ENCODE measurements at regions not wholly inside any gene's neighbourhood (a gene's known extent, or its start where the extent isn't known, plus 50 kb on each side); places are given as distances from the start of the nearest gene placed in this dataset.

GRCh38 chr19:28655054-28655453 is 557.9 kb downstream of the UQCRFS1 start:
- ChIA-PET CTCF (no interaction called here), POLR2A (no interaction called here)
- ATAC-seq = no peak
- Mint-ChIP-seq H3K27me3 (no peaks in the 10 kb centered on the region), H3K4me3 (no peak overlapping the region), H3K27ac (no peak overlapping the region), H3K9me3 (ENCODE audit: low read depth) (peaks cover 13% of the 10 kb centered on the region), H3K36me3 (ENCODE audit: low read depth) (no peaks in the 10 kb centered on the region), H3K4me1 (peaks cover 4% of the 10 kb centered on the region)
- DNase-seq = no peak
- intact Hi-C loops (cut with DNase I, micrococcal nuclease) = no loop called here

DNA sequence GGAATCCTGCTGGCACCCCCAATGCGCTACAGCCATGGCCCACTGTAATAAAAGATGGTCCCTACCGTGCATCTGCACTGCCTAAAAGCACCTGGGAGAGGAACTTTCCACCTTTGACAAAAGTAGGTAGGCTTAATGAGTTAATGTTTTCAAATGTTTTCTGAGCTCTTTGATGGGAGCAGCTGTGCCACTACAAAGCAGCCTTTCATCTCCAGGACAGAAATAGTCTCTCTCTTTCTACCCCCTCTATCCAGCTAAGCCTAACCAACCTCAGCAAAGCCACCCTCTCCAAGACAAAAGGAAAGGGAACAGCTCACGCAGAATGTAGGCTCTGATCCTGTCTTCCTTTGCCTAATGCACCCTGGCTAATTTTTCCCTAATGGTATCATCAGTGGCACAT is 560.2 kb downstream of the UQCRFS1 start:
- no peak for DNase-seq
- no peaks in the 10 kb centered on the region for H3K27me3 Mint-ChIP-seq
- H3K4me1 Mint-ChIP-seq = peaks cover 4% of the 10 kb centered on the region
- no peak overlapping the region for H3K27ac Mint-ChIP-seq
- no peak for ATAC-seq
- no peaks in the 10 kb centered on the region for H3K36me3 Mint-ChIP-seq (ENCODE audit: low read depth)
- peaks cover 4% of the 10 kb centered on the region for H3K9me3 Mint-ChIP-seq (ENCODE audit: low read depth)
- ChIA-PET POLR2A (no interaction called here), CTCF (interaction anchor here (0.7 kb wide), 1 partner anchor 18 kb away, joined by 3 read pairs; no protein-coding TSS in a partner anchor)
- intact Hi-C loops (cut with DNase I, micrococcal nuclease) = no loop called here
- no peak overlapping the region for H3K4me3 Mint-ChIP-seq

- ATAC-seq = no peak
- Mint-ChIP-seq H3K27ac (no peak overlapping the region), H3K4me3 (no peak overlapping the region), H3K27me3 (no peaks in the 10 kb centered on the region), H3K9me3 (ENCODE audit: low read depth) (no peaks in the 10 kb centered on the region), H3K36me3 (ENCODE audit: low read depth) (no peaks in the 10 kb centered on the region), H3K4me1 (no peaks in the 10 kb centered on the region)
- CTCF ChIA-PET = no interaction called here
- no peak for DNase-seq
- POLR2A ChIA-PET = no interaction called here
- intact Hi-C loops (cut with DNase I, micrococcal nuclease) = no loop called here
Measured at GRCh38 chr19:28646629-28647028, 566.3 kb downstream of the UQCRFS1 start.

DNA sequence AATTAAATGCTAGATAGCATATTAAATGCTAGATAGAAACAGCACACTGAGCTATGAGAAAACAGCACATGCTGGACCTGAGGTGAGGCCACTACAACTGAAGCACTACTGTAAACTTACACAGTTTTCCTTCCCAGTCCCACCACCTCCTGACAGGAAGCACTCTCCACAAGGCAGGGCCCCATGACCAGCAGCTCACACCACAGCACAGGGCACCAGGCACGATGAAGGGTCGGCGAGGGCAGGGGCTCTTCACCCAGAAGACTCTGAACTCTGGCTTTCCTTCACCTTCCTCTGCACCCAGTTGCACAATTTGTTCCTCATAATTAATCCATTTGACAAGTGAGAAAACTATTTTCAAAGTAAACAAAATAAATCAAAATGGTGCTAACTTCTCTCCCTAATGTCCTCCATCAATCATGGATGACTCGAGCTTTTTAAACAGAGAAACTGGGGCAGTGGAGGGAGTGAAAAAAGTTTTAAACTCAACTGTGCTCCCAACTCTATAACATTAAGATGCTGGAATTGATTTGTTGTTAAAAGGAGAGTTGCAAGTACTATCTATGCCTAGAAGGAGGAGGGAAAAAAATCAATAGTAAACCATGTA is 568.7 kb downstream of the UQCRFS1 start:
- no peaks in the 10 kb centered on the region for H3K9me3 Mint-ChIP-seq (ENCODE audit: low read depth)
- no peak overlapping the region for H3K27ac Mint-ChIP-seq
- H3K4me3 Mint-ChIP-seq = no peak overlapping the region
- H3K36me3 Mint-ChIP-seq (ENCODE audit: low read depth) = no peaks in the 10 kb centered on the region
- H3K27me3 Mint-ChIP-seq = no peaks in the 10 kb centered on the region
- no peaks in the 10 kb centered on the region for H3K4me1 Mint-ChIP-seq
- CTCF ChIA-PET = interaction anchor here (1.8 kb wide), 1 partner anchor 10 kb away, joined by 6 read pairs; no protein-coding TSS in a partner anchor
- POLR2A ChIA-PET = no interaction called here
- ATAC-seq (no peak), DNase-seq (no peak)
- intact Hi-C loops (cut with DNase I, micrococcal nuclease) = no loop called here

- intact Hi-C loops (cut with DNase I, micrococcal nuclease) = no loop called here
Measured at GRCh38 chr19:28642787-28643683, 569.9 kb downstream of the UQCRFS1 start.

DNA sequence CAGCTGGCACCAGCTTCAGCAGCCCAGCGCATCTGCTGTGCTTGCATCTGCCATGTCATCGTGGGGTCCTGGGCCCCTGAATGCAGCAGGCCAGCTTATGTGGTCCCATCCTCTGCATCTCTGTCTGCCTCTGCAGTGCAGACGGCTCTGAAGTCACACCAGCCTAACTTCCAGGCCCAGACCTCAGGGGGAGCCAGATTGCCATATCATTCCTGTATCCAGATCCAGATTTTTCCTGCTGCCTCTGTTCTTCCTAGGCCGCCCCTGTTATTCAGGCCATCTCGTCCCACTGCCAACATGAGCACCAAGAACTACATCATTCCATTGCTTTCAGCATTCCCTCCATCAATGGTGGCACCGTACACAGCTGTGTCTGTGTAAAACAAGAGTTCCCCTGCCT is 571.6 kb downstream of the UQCRFS1 start:
- intact Hi-C loops (cut with DNase I, micrococcal nuclease) = no loop called here
- Mint-ChIP-seq H3K9me3 (ENCODE audit: low read depth) (no peaks in the 10 kb centered on the region), H3K4me3 (no peak overlapping the region), H3K36me3 (ENCODE audit: low read depth) (no peaks in the 10 kb centered on the region), H3K27me3 (no peaks in the 10 kb centered on the region), H3K27ac (no peak overlapping the region), H3K4me1 (no peaks in the 10 kb centered on the region)
- DNase-seq (no peak), ATAC-seq (no peak)
- CTCF ChIA-PET = interaction anchor here (1.3 kb wide), 1 partner anchor 20 kb away, joined by 7 read pairs; no protein-coding TSS in a partner anchor
- POLR2A ChIA-PET = no interaction called here

More at GRCh38 chr19:28642787-28643683, 569.9 kb downstream of the UQCRFS1 start:
- Mint-ChIP-seq H3K9me3 (ENCODE audit: low read depth) (no peaks in the 10 kb centered on the region), H3K4me1 (no peaks in the 10 kb centered on the region), H3K4me3 (no peak overlapping the region), H3K27me3 (no peaks in the 10 kb centered on the region), H3K36me3 (ENCODE audit: low read depth) (no peaks in the 10 kb centered on the region), H3K27ac (no peak overlapping the region)
- CTCF ChIA-PET = interaction anchor here (1.8 kb wide), 1 partner anchor 9 kb away, joined by 6 read pairs; no protein-coding TSS in a partner anchor
- POLR2A ChIA-PET = no interaction called here
- no peak for ATAC-seq
- no peak for DNase-seq

GRCh38 chr19:28640506-28640905 is 572.4 kb downstream of the UQCRFS1 start:
- no peaks in the 10 kb centered on the region for H3K27me3 Mint-ChIP-seq
- POLR2A ChIA-PET = no interaction called here
- intact Hi-C loops (cut with DNase I, micrococcal nuclease) = no loop called here
- CTCF ChIA-PET = no interaction called here
- ATAC-seq = no peak
- no peak for DNase-seq
- no peaks in the 10 kb centered on the region for H3K36me3 Mint-ChIP-seq (ENCODE audit: low read depth)
- no peaks in the 10 kb centered on the region for H3K4me1 Mint-ChIP-seq
- H3K9me3 Mint-ChIP-seq (ENCODE audit: low read depth) = no peaks in the 10 kb centered on the region
- no peak overlapping the region for H3K27ac Mint-ChIP-seq
- no peak overlapping the region for H3K4me3 Mint-ChIP-seq

DNA sequence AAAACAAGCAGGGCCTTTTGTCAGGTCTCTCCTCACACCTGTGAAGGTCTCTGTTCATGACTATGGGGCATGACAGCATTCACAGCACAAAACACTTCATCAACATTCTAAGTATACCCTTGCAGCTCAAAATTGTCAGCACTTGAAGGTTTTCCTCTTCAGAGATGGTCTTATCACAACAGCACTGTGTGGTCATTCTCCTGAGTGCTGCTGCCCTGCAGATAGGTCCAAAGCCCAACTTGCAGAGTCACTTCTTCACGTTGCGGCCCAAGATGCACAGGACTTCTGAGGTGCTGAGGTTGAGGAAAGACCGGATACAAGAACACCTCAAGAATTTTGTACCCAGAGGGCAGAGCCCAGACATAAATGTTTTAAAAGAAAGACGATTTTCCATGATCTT is 574.5 kb downstream of the UQCRFS1 start:
- CTCF ChIA-PET = interaction anchor here (1.1 kb wide), 1 partner anchor 72 kb away, joined by 4 read pairs; no protein-coding TSS in a partner anchor
- no peak for DNase-seq
- Mint-ChIP-seq H3K27me3 (no peaks in the 10 kb centered on the region), H3K9me3 (ENCODE audit: low read depth) (peaks cover 3% of the 10 kb centered on the region), H3K27ac (no peak overlapping the region), H3K4me3 (no peak overlapping the region), H3K4me1 (no peaks in the 10 kb centered on the region), H3K36me3 (ENCODE audit: low read depth) (no peaks in the 10 kb centered on the region)
- ATAC-seq = no peak
- intact Hi-C loops (cut with DNase I, micrococcal nuclease) = no loop called here
- POLR2A ChIA-PET = no interaction called here

- Mint-ChIP-seq H3K9me3 (ENCODE audit: low read depth) (peaks cover 3% of the 10 kb centered on the region), H3K4me3 (no peak overlapping the region), H3K4me1 (no peaks in the 10 kb centered on the region), H3K27ac (no peak overlapping the region), H3K27me3 (no peaks in the 10 kb centered on the region), H3K36me3 (ENCODE audit: low read depth) (no peaks in the 10 kb centered on the region)
- CTCF ChIA-PET = no interaction called here
- intact Hi-C loops (cut with DNase I, micrococcal nuclease) = no loop called here
- POLR2A ChIA-PET = interaction anchor here (0.5 kb wide), 1 partner anchor 436 kb away, joined by 12 read pairs; no protein-coding TSS in a partner anchor
- ATAC-seq (no peak), DNase-seq (no peak)
Measured at GRCh38 chr19:28636706-28637105, 576.2 kb downstream of the UQCRFS1 start.

GRCh38 chr19:28636016-28636629 is 576.8 kb downstream of the UQCRFS1 start:
- POLR2A ChIA-PET = no interaction called here
- intact Hi-C loops (cut with DNase I, micrococcal nuclease) = no loop called here
- H3K4me3 Mint-ChIP-seq = no peak overlapping the region

DNA sequence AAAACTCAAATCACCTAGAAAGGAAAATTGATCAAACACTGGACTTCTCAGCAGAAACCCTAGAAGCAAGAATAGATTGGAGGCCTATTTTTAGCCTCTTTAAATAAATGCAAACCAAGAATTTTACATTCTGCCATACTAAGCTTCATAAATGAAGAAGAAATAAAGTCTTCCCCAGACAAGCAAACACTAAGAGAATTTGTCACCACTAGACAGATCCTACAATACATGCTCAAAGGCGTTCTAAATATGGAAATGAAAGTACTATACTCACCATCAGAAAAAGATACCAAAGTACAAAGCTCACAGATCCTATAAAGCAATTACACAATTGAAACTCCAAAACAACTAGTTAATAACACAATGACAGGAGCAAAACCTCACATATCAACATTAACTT is 578.1 kb downstream of the UQCRFS1 start:
- Mint-ChIP-seq H3K27ac (no peak overlapping the region), H3K36me3 (ENCODE audit: low read depth) (no peaks in the 10 kb centered on the region), H3K9me3 (ENCODE audit: low read depth) (peaks cover 5% of the 10 kb centered on the region), H3K4me1 (no peaks in the 10 kb centered on the region), H3K4me3 (no peak overlapping the region), H3K27me3 (no peaks in the 10 kb centered on the region)
- intact Hi-C loops (cut with DNase I, micrococcal nuclease) = loop anchor here in 1 of 2 experiments (5.0 kb wide), 1 partner anchor 393 kb away; no protein-coding TSS in a partner anchor
- DNase-seq = no peak
- ChIA-PET CTCF (interaction anchor here (0.8 to 3.3 kb wide), 5 partner anchors 9 to 165 kb away, joined by 3 to 20 read pairs (median 6); no protein-coding TSS in a partner anchor), POLR2A (no interaction called here)
- no peak for ATAC-seq

More at GRCh38 chr19:28636016-28636629, 576.8 kb downstream of the UQCRFS1 start:
- no peak for DNase-seq
- Mint-ChIP-seq H3K36me3 (ENCODE audit: low read depth) (no peaks in the 10 kb centered on the region), H3K27ac (no peak overlapping the region), H3K9me3 (ENCODE audit: low read depth) (peaks cover 5% of the 10 kb centered on the region), H3K27me3 (no peaks in the 10 kb centered on the region), H3K4me1 (no peaks in the 10 kb centered on the region)
- CTCF ChIA-PET = interaction anchor here (3.3 kb wide), 1 partner anchor 167 kb away, joined by 20 read pairs; no protein-coding TSS in a partner anchor
- ATAC-seq = no peak
